PC-9 (cell line): ENCODE measurements at regions not wholly inside any gene's neighbourhood (a gene's known extent, or its start where the extent isn't known, plus 50 kb on each side); places are given as distances from the start of the nearest gene placed in this dataset.

Experiments
- BruUV-seq: library from RNA; stranded (reverse); fragments of 400-500 nt; replicated peaks from 2 replicates; lab custom pipeline; 2021; lab: Mats Ljungman, UMichigan
- CTCF ChIA-PET: fragments of 300-600 bp; sonication (Branson Sonifier 250); formaldehyde crosslinking; loops from one replicate; lab custom pipeline; 2022; ENCODE audit warnings: antibody characterized with exemption; lab: Charles Lee
- POLR2A ChIA-PET: fragments of 300-600 bp; sonication (Branson Sonifier 250); formaldehyde crosslinking; loops from one replicate; lab custom pipeline; 2022; ENCODE audit warnings: antibody characterized with exemption; ENCODE audit not compliant: unreplicated experiment; lab: Charles Lee
- DNase-seq, 2 experiments: peaks; one replicate each; pipeline versions ENCODE4 v3.0.0 to v3.0.0-alpha.2; 2015 to 2022; ENCODE audit warnings: mixed read lengths in 1 of 2
- H2AFZ ChIP-seq: fragments of 200-600 bp; sonication (generic); 2 replicates; pipeline ENCODE4 v1.8.1; 2017; ENCODE audit warnings: antibody characterized with exemption
- H3F3A ChIP-seq: fragments of 200-600 bp; sonication (generic); 2 replicates; pipeline ENCODE4 v1.8.1; 2017; ENCODE audit warnings: antibody characterized with exemption, mild to moderate bottlenecking, low read depth; ENCODE audit not compliant: insufficient read depth
- H3K27ac ChIP-seq: fragments of 200-600 bp; sonication (generic); 2 replicates; pipeline ENCODE4 v1.6.1; 2016; ENCODE audit warnings: mixed run types
- H3K27me3 ChIP-seq: fragments of 200-600 bp; sonication (generic); 2 replicates; pipeline ENCODE4 v1.6.1; 2016; ENCODE audit warnings: low read depth, mixed run types; ENCODE audit not compliant: insufficient read depth
- H3K36me3 ChIP-seq: fragments of 200-600 bp; sonication (generic); 2 replicates; pipeline ENCODE4 v1.6.1; 2016; ENCODE audit warnings: low read depth, mixed run types
- H3K4me1 ChIP-seq: fragments of 200-600 bp; sonication (generic); replicated peaks from 2 replicates; pipeline ENCODE4 v1.6.1; 2016; ENCODE audit warnings: mixed run types; ENCODE audit not compliant: insufficient read depth
- H3K4me2 ChIP-seq: fragments of 200-600 bp; sonication (generic); 2 replicates; pipeline ENCODE4 v1.6.1; 2017; ENCODE audit warnings: mixed run types
- H3K4me3 ChIP-seq: fragments of 200-600 bp; sonication (generic); 2 replicates; pipeline ENCODE4 v1.6.1; 2016; ENCODE audit warnings: mixed run types
- H3K79me2 ChIP-seq: fragments of 200-600 bp; sonication (generic); 2 replicates; pipeline ENCODE4 v1.6.1; 2017; ENCODE audit warnings: low read depth, mixed run types
- H3K9me2 ChIP-seq: fragments of 200-600 bp; sonication (generic); 2 replicates; pipeline ENCODE4 v1.8.1; 2017; ENCODE audit warnings: mild to moderate bottlenecking; ENCODE audit not compliant: insufficient read depth
- H3K9me3 ChIP-seq: fragments of 200-600 bp; sonication (generic); 2 replicates; pipeline ENCODE4 v1.8.1; 2016; ENCODE audit warnings: low read depth; ENCODE audit not compliant: insufficient read depth
- H4K20me1 ChIP-seq: fragments of 200-600 bp; sonication (generic); 2 replicates; pipeline ENCODE4 v1.8.1; 2017; ENCODE audit not compliant: insufficient read depth
- EZH2 ChIP-seq: fragments of 200-600 bp; sonication (generic); IDR thresholded peaks from 2 replicates; pipeline ENCODE4 v1.8.0; 2017; ENCODE audit warnings: antibody characterized with exemption, low read depth
- intact Hi-C: fragments of 100-400 bp; cut with micrococcal nuclease; formaldehyde crosslinking; loops from one replicate; pipeline ENCODE4 v1.10.0; 2022; ENCODE audit not compliant: unreplicated experiment
- TF ChIP-seq, protein P1 (sequence below): fragments of 200-600 bp; sonication (generic); conservative IDR thresholded peaks from 2 replicates; pipeline ENCODE4 v1.6.1; 2017; ENCODE audit warnings: mixed run types, antibody characterized with exemption, mild to moderate bottlenecking, moderate library complexity

DNA sequence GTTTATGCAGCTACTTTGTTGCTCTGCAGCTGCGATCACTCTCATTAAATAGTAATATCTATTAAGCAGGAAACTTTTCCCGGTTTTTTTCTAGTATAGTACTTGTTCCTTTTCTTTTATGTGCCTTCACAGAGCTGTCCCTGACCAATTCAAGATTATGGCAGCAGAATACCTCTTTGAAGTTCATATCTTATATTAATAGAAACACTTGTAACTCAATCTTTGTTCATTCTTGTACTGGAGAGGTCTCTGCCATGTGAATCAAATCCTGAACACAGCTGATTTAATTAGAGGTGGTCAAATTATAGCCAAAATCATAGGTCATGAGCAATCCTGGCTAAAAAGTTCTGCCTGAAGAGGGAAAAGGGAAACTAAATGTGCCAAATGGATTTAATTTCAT, 399.0 kb upstream of the ARHGEF26 start:
- H4K20me1 ChIP-seq: no peaks in the 10 kb centered on the region
- POLR2A ChIA-PET: no interaction called here
- H3K27me3 ChIP-seq: no peaks in the 10 kb centered on the region
- 0 out of 2 replicates have a peak overlapping the region, but pooled peaks have one; percentile 50 for H2AFZ ChIP-seq
- no peak overlapping the region for H3K27ac ChIP-seq
- no peaks in the 10 kb centered on the region for H3K4me1 ChIP-seq
- no peak overlapping the region for H3K4me2 ChIP-seq
- CTCF ChIA-PET: no interaction called here
- TF ChIP-seq, protein P1, sequence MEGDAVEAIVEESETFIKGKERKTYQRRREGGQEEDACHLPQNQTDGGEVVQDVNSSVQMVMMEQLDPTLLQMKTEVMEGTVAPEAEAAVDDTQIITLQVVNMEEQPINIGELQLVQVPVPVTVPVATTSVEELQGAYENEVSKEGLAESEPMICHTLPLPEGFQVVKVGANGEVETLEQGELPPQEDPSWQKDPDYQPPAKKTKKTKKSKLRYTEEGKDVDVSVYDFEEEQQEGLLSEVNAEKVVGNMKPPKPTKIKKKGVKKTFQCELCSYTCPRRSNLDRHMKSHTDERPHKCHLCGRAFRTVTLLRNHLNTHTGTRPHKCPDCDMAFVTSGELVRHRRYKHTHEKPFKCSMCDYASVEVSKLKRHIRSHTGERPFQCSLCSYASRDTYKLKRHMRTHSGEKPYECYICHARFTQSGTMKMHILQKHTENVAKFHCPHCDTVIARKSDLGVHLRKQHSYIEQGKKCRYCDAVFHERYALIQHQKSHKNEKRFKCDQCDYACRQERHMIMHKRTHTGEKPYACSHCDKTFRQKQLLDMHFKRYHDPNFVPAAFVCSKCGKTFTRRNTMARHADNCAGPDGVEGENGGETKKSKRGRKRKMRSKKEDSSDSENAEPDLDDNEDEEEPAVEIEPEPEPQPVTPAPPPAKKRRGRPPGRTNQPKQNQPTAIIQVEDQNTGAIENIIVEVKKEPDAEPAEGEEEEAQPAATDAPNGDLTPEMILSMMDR: no peak
- no peak for TF ChIP-seq EZH2
- H3K9me3 ChIP-seq: no peaks in the 10 kb centered on the region
- H3F3A ChIP-seq: no peaks in the 10 kb centered on the region
- H3K9me2 ChIP-seq: no peaks in the 10 kb centered on the region
- intact Hi-C loops: no loop called here
- H3K36me3 ChIP-seq: no peaks in the 10 kb centered on the region
- no TSS peak for BruUV-seq
- no peak for DNase-seq
- no peak overlapping the region for H3K4me3 ChIP-seq
- no peaks in the 10 kb centered on the region for H3K79me2 ChIP-seq

DNA sequence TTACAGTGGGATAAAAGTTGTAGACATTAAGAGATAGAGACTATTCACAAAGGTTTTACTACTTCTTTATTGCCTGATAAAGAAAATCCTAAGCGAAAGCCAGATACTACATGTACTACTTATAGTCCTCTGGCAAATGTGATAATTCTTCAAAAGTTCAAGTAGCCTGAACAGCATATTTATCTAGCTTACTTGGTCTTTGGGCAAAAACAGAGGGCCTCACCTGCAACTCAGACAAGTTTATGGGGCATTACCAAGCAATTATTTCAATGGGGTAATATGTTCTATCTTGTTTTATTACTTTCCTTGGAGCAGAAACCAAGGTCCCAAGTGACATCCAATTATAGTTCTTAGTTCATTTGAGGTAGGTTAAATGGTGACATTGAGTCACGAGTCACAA, 390.1 kb upstream of the ARHGEF26 start:
- ChIA-PET CTCF (no interaction called here), POLR2A (interaction anchor here (0.8 kb wide), 1 partner anchor 729 kb away, joined by 4 read pairs; no protein-coding TSS in a partner anchor)
- Histone ChIP-seq H3K4me2 (no peak overlapping the region), H3K36me3 (no peaks in the 10 kb centered on the region), H3K4me1 (0 out of 2 replicates have a peak, but pooled peaks cover 7% of the 10 kb centered on the region), H3K27ac (no peak overlapping the region), H4K20me1 (no peaks in the 10 kb centered on the region), H3F3A (no peaks in the 10 kb centered on the region), H2AFZ (no peak overlapping the region), H3K9me3 (0 out of 2 replicates have a peak, but pooled peaks cover 7% of the 10 kb centered on the region), H3K79me2 (no peaks in the 10 kb centered on the region), H3K9me2 (no peaks in the 10 kb centered on the region; the same call in 1 of the 2 replicates), H3K27me3 (no peaks in the 10 kb centered on the region), H3K4me3 (no peak overlapping the region)
- BruUV-seq: no TSS peak
- no peak for DNase-seq
- TF ChIP-seq, protein P1: no peak
- no peak for TF ChIP-seq EZH2
- intact Hi-C loops: no loop called here

DNA sequence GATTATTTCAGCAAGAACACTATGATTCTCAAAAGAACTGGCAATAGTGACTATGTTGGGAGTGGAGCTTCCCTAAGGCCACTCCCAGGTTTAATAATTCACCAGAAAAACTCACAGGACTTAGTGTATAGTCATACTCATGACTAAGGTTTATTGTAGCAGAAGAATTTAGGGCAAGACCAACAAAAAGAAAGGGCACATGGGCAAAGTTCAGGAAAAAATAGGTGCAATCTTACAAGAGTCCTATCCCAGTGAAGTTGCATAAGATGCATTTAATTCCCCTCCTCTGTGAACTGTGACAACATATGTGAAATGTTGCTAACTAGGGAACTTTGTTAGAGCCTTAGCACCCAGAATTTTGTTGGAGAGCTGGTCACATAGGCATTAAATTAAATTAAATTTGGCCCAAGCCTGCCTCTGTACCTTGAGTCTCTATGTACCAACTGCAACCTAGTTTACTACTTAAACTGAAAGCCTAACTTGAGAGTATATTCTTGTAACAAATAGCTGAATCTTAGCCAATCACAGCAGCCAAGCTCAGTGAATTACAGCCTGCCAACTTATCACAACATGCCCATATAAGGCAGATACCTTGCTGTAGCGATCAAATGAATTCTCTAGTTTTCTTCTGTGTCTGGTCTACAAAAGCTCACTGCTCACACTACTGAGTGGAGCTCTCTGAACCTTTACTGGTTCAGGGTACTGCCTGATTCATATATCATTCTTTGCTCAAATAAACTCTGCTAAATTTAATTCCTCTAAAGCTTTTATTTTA, 386.2 kb upstream of the ARHGEF26 start:
- H2AFZ ChIP-seq: no peak overlapping the region; the same call in 1 of the 2 replicates
- no peaks in the 10 kb centered on the region for H3F3A ChIP-seq
- no peaks in the 10 kb centered on the region for H3K79me2 ChIP-seq
- H3K27ac ChIP-seq: peak overlapping the region; percentile 22; the same call in 1 of the 2 replicates
- peak in 1 of 2 experiments; percentile 47 for DNase-seq
- intact Hi-C loops: no loop called here
- ChIA-PET POLR2A (no interaction called here), CTCF (no interaction called here)
- 0 out of 2 replicates have a peak, but pooled peaks cover 7% of the 10 kb centered on the region for H3K4me1 ChIP-seq
- H3K9me2 ChIP-seq: no peaks in the 10 kb centered on the region
- TF ChIP-seq, protein P1: no peak
- no peak for TF ChIP-seq EZH2
- peaks cover 7% of the 10 kb centered on the region; the same call in 1 of the 2 replicates for H3K9me3 ChIP-seq
- no peaks in the 10 kb centered on the region for H3K36me3 ChIP-seq
- 0 out of 2 replicates have a peak overlapping the region, but pooled peaks have one; percentile 5 for H3K4me2 ChIP-seq
- H3K27me3 ChIP-seq: no peaks in the 10 kb centered on the region
- no TSS peak for BruUV-seq
- H3K4me3 ChIP-seq: no peak overlapping the region
- no peaks in the 10 kb centered on the region for H4K20me1 ChIP-seq
